Vagina (tissue), 2 donors: ENCODE measurements at regions not wholly inside any gene's neighbourhood (a gene's known extent, or its start where the extent isn't known, plus 50 kb on each side); places are given as distances from the start of the nearest gene placed in this dataset.

Experiments
- DNase-seq, 2 donors: peaks; one replicate each; pipeline ENCODE4 v3.0.0-alpha.2; 2017; ENCODE audit errors: extremely low spot score in 2 of 2
- H3K27ac ChIP-seq: fragments of 200-600 bp; sonication (generic); one replicate; pipeline ENCODE4 v1.5.1; 2019
- H3K27me3 ChIP-seq: fragments of 200-600 bp; sonication (generic); one replicate; pipeline ENCODE4 v1.5.1; 2019
- H3K36me3 ChIP-seq, 2 donors: fragments of 200-600 bp; sonication (generic); one replicate each; pipeline ENCODE4 v1.5.1; 2017 to 2019
- H3K4me1 ChIP-seq: fragments of 200-600 bp; sonication (generic); one replicate; pipeline ENCODE4 v1.5.1; 2019
- H3K4me3 ChIP-seq, 2 donors: fragments of 200-600 bp; sonication (generic); 1 replicate in 1 of 2; 2 replicates in 1 of 2; pipeline ENCODE4 v1.5.1; 2016 to 2019
- H3K9me3 ChIP-seq: fragments of 200-600 bp; sonication (generic); one replicate; pipeline ENCODE4 v1.5.1; 2019
- POLR2A ChIP-seq, 2 donors: fragments of 450-650 bp; IDR thresholded peaks; one replicate each; pipeline ENCODE4 v1.6.1; 2017; ENCODE audit warnings: antibody characterized with exemption in 2 of 2, mild to moderate bottlenecking in 2 of 2, moderate library complexity in 2 of 2
- POLR2AphosphoS5 ChIP-seq, 2 donors: sonication (generic); formaldehyde crosslinking; IDR thresholded peaks; one replicate each; pipeline ENCODE4 v1.9.0; 2017; ENCODE audit warnings: antibody characterized with exemption in 2 of 2, mild to moderate bottlenecking in 2 of 2, low read depth in 1 of 2; ENCODE audit not compliant: insufficient read depth in 1 of 2
- intact Hi-C: fragments of 100-400 bp; cut with DNase I; formaldehyde crosslinking; loops from one replicate; pipeline ENCODE4 v1.15.1; 2023
- TF ChIP-seq, protein P1 (sequence below), 3 experiments: fragments of 450-650 bp in 2 of 3; fragments of 200-600 bp in 1 of 3; sonication (generic) in 1 of 3; IDR thresholded peaks; one replicate each; pipeline ENCODE4 v1.5.1; 2017 to 2019; ENCODE audit warnings: antibody characterized with exemption in 3 of 3, mild to moderate bottlenecking in 2 of 3, moderate library complexity in 2 of 3

DNA sequence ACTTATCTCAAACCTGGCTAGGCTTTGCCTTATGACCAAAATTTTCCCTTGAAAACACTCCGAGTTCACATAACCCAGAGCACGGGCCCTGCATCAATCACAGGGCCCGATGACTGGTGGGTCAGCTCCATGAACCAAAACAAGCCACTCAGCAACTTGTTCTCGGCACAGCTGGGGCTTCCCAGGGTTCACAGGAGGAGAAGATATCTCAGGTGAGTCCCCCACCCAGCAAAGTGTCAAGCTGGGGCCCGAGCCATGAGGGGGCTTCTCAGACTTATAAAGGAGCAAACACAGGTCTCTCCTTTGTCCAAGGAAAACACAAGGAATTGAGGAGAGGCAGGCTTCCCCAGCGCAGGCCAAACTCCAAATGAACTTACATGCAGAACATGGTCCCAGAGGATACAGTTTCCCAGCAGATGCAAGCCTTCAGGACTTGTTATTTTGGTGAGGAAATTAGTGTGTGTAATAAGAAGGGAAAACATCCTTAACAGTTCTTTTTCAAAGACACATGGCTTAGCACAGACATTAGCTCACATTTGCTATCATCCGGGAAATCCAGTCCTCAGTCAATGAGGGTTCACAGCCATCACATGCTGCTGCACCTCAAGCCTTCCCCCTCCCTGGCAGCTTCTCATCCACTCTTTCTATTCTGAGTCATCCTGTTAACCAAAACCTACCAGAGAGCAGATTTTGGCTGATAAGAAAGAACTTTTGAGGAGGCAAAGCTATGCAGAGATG, 98.1 kb upstream of the NFIA start:
- Histone ChIP-seq H3K27ac (no peak overlapping the region), H3K9me3 (no peaks in the 10 kb centered on the region), H3K4me3 (no peak overlapping the region), H3K36me3 (no peaks in the 10 kb centered on the region), H3K27me3 (no peaks in the 10 kb centered on the region), H3K4me1 (no peaks in the 10 kb centered on the region)
- TF ChIP-seq POLR2AphosphoS5 (IDR thresholded peaks at IDR 0.05; ENCODE audit: insufficient read depth in 1 of 2, low read depth in 1 of 2): no peak
- TF ChIP-seq POLR2A (IDR thresholded peaks at IDR 0.05): no peak
- TF ChIP-seq, protein P1, sequence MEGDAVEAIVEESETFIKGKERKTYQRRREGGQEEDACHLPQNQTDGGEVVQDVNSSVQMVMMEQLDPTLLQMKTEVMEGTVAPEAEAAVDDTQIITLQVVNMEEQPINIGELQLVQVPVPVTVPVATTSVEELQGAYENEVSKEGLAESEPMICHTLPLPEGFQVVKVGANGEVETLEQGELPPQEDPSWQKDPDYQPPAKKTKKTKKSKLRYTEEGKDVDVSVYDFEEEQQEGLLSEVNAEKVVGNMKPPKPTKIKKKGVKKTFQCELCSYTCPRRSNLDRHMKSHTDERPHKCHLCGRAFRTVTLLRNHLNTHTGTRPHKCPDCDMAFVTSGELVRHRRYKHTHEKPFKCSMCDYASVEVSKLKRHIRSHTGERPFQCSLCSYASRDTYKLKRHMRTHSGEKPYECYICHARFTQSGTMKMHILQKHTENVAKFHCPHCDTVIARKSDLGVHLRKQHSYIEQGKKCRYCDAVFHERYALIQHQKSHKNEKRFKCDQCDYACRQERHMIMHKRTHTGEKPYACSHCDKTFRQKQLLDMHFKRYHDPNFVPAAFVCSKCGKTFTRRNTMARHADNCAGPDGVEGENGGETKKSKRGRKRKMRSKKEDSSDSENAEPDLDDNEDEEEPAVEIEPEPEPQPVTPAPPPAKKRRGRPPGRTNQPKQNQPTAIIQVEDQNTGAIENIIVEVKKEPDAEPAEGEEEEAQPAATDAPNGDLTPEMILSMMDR (IDR thresholded peaks at IDR 0.05): no peak
- intact Hi-C loops: loop anchor here (10.0 kb wide), 1 partner anchor 471 kb away; no protein-coding TSS in a partner anchor
- DNase-seq: peak in 1 of 2 donors; percentile 92

DNA sequence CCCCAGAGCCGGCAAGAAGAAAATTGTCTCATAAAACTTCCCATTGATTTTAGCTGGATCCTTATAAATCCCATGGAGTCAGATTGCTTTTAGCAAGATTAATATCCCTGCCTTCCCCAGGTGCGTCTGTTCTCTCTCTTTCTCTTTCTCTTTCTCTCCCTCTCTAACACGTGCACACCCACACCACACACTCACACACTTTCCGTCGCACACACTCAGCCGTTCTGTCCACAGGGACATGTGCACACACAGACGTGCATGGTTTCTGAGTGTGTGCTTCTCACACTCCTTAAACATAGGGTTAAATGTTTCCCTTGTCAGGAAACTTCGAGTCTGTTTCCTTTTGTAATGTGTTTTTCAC, 98.7 kb upstream of the NFIA start:
- H3K4me3 ChIP-seq: no peak overlapping the region
- H3K36me3 ChIP-seq: no peaks in the 10 kb centered on the region
- no peaks in the 10 kb centered on the region for H3K9me3 ChIP-seq
- no peak for TF ChIP-seq POLR2AphosphoS5 (IDR thresholded peaks at IDR 0.05; ENCODE audit: insufficient read depth in 1 of 2, low read depth in 1 of 2)
- no peak for TF ChIP-seq POLR2A (IDR thresholded peaks at IDR 0.05)
- TF ChIP-seq, protein P1 (IDR thresholded peaks at IDR 0.05): no peak
- no peaks in the 10 kb centered on the region for H3K4me1 ChIP-seq
- intact Hi-C loops: loop anchor here (10.0 kb wide), 1 partner anchor 471 kb away; no protein-coding TSS in a partner anchor
- H3K27ac ChIP-seq: no peak overlapping the region
- no peaks in the 10 kb centered on the region for H3K27me3 ChIP-seq
- DNase-seq: no peak

DNA sequence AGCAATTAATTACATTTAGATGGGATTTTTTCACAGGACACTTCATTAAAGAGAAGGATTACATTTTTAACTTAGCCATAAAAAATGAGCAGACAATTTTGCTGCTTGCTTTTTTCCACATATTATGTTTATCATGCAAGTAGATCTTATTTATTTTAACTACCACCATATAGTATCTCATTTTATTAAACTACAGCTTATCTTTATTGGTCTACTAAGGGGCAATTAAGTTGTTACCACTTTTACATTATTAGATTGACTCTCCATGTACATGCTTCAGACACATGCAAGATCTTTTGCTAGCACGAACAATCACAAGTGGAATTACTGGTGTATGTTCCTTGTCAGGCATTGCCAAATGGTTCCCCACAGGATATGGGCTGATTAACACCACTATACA, 99.8 kb upstream of the NFIA start:
- Histone ChIP-seq H3K36me3 (no peaks in the 10 kb centered on the region), H3K9me3 (no peaks in the 10 kb centered on the region), H3K27ac (no peak overlapping the region), H3K4me1 (no peaks in the 10 kb centered on the region), H3K4me3 (no peak overlapping the region), H3K27me3 (no peaks in the 10 kb centered on the region)
- intact Hi-C loops: loop anchor here (10.0 kb wide), 1 partner anchor 472 kb away; no protein-coding TSS in a partner anchor
- no peak for DNase-seq
- TF ChIP-seq POLR2A (IDR thresholded peaks at IDR 0.05): no peak
- TF ChIP-seq, protein P1 (IDR thresholded peaks at IDR 0.05): no peak
- TF ChIP-seq POLR2AphosphoS5 (IDR thresholded peaks at IDR 0.05; ENCODE audit: insufficient read depth in 1 of 2, low read depth in 1 of 2): no peak

DNA sequence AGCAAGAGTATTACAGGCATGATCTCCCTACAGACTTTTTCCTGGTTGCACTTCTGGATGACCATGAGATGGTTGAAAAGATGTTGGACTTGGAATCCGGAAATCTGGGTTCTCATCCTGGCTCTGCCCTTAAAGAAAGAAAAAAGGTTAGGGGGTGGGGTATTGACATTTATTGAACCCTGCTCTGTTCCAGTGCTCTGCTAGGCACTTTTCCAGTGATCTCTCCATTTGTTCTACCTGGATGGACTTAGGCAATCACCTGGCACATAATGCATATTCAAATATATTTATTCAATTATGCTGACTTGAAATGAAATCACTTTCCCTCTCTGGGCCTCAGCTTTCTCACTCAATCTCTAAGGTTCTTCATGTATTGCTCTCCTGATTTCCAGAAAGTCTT, 101.0 kb upstream of the NFIA start:
- no peaks in the 10 kb centered on the region for H3K27me3 ChIP-seq
- H3K9me3 ChIP-seq: no peaks in the 10 kb centered on the region
- no peak overlapping the region for H3K4me3 ChIP-seq
- H3K36me3 ChIP-seq: no peaks in the 10 kb centered on the region
- no peaks in the 10 kb centered on the region for H3K4me1 ChIP-seq
- no peak overlapping the region for H3K27ac ChIP-seq
- intact Hi-C loops: loop anchor here (10.0 kb wide), 1 partner anchor 473 kb away; no protein-coding TSS in a partner anchor
- TF ChIP-seq, protein P1 (IDR thresholded peaks at IDR 0.05): no peak
- no peak for TF ChIP-seq POLR2AphosphoS5 (IDR thresholded peaks at IDR 0.05; ENCODE audit: insufficient read depth in 1 of 2, low read depth in 1 of 2)
- TF ChIP-seq POLR2A (IDR thresholded peaks at IDR 0.05): no peak
- no peak for DNase-seq
